Hepatic stellate cell (primary cell): ENCODE measurements at regions not wholly inside any gene's neighbourhood (a gene's known extent, or its start where the extent isn't known, plus 50 kb on each side); places are given as distances from the start of the nearest gene placed in this dataset.

Source experiments
- DNase-seq: peaks from one replicate; pipeline ENCODE4 v3.0.0; 2011; ENCODE audit warnings: low spot score

DNA sequence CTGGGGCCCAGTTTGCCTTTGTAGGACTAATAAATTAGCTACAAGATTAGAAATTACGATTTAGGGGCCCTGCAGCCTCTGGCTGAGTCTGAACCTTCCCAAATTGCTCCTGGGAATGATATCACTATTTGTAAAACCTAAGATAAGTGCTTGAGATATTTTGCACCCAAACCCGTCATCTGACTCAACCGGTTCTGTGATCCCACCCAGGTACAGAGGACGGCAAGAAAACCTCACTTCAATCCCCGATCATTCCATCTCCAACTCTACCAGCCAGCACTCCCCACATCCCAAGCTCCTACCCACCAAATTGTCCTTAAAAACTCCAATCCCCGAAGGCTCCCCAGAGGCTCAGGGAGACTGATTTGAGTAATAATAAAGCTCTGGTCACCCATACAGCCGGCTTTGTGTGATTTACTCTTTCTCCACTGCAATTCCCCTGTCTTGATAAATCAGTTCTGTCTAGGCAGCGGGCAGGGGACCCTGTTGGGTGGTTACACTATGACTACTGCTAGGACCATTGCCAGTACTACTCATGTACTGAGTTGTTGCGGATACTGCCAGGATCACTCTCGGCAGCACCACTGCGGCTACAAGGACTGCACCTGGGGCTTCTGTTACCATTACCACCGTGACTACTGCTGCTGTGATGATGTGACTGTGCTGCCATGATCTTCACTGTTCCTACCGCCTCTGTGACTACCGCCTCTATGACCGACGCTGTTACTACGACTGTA is 73.1 kb downstream of the IRF8 start:
- DNase-seq: no peak

DNA sequence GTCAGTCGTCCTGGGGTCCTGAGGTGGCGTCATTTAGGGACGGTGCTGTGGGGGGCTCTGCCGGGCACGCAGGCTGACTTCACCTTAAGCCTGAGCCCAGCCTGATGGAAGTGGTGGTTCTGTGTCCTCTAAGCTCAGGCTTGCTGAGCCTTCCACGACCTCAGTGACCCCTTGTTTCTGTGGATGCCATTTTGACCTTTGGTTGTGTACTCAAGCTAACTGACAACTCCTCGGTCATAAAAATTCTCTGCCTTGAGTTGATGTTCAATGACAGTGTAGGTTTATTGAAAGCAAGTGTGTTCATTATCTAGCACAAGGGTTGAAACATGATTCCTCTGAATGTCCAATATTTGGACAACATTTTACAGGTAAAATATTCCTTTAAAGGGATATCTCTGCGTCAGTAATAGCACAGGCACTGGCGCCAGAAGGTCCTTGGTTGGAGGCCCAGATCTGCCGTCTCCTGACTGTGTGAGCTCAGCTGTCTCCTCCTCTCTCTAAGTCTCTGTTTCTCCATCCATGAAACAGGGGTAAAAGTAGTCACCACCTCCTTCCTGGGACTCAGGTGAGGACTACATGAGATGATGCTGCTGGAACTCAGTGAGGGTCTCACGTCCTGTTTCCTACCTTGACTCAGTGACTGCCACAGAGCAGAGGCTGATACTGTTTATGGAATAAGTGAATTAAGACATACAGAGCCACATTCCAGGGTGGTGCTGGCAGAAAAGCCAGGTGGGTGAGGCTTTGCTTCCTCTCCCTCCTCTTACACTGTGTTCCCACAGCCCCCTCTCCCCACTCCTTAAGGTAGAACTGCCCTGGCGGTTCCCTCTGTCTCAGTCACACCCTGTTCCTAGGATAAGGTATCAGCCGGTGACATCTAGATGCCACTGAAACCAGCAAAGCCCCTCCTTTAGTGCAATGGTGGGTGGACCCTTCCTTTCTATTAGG is 75.7 kb downstream of the IRF8 start:
- no peak for DNase-seq

DNA sequence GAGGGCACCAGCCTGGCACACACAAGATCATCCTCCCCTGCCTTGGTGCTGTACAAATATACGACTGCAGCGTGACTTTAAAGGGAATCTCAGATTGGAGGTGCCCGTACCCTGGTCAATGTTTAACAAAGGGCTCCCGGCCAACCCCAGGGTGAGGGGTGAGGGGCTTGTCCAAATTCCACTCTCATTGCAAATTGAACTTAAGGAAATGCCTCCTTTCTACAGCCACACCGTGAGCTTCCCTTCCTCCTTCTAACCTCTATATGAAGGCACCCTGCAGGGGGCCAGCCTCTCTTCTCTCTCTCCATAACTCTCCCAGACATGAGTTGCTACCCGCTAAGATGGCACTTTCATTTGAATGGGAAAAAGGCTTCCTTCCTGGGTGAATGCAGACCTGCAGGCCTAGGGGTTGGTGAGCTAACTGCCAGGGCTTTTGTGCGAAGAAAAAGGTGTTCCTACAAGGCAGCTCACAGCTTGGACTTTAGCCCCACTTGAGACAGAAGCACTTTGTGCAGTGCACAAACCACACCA is 76.6 kb downstream of the IRF8 start:
- no peak for DNase-seq

DNA sequence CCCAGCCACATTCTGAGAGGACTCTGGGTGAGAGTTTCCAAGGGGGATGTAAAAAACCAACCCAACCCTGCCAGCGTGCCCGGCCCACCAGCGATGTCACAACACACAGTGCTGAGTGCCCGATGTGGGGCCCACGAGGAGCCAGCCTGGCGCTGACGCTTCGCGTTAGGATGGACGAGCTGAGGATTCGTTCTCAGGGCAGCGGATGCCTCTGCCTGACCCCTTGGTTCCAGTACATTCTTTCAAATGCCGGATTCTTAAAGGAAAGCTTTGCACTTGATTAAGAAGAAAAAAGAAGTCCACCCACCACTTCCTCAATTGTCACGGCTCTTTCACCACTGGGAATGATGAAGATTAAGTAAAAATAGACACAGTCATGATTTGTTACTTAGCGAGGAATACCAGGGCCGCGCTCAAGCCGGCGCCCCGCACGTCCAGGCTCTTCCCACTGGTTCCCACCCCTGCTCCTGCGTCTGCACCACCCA is 79.4 kb downstream of the IRF8 start:
- DNase-seq: no peak

DNA sequence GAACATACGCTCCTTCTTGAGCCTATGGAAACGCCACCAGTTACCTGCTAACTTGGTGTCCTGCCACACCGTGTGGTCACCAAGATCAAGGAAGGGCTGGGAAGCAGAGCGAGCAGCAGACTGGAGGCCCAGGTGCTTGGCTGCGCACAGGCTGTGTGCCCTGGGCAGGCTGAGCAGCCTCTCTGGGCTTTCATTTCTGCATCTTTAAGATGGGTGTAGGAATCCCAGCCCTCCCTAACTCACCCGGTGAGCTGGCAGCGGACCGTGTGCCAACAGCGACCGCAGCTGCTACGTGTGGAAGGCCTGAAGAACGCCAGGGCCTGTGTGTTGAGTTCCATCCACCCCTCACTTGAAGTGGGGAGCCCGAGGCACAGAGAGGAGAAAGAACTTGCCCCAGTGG is 80.0 kb downstream of the IRF8 start:
- no peak for DNase-seq

DNA sequence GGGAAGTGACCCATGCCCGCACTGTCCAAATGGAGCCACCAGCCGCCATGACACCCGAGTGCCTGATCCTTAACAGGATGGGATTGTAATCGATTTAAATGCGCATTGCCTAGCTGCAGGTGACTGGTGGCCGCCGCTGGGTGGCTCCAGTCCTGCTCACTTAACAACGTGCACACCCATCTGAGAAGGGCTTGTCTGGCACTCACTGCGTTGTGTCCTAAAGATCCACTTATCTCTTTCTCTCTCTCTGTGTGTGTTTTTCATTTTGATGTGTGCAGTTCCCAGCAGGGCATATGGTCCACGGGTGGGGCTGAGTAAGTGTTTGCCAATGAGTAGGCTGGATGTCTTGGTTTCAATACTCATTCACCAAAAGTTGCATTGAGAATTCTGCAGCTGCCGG is 80.6 kb downstream of the IRF8 start:
- no peak for DNase-seq

DNA sequence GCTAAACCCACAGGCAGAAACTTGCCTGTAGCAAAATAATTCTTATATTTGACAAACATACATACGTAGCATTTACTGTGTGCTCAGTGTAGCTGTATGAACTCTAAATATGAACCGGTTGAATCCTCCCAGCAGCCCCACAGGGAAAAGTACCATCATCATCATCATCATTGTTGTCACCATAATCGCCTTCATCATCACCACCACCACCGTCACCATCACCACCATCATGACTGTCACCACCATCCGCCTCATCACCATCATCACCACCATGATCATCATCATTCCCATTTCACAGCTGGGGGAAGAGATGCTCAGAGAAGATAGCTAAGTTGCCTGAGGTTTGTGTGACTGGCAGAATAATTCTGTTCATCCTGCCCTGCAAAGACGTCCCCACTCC is 81.7 kb downstream of the IRF8 start:
- no peak for DNase-seq

DNA sequence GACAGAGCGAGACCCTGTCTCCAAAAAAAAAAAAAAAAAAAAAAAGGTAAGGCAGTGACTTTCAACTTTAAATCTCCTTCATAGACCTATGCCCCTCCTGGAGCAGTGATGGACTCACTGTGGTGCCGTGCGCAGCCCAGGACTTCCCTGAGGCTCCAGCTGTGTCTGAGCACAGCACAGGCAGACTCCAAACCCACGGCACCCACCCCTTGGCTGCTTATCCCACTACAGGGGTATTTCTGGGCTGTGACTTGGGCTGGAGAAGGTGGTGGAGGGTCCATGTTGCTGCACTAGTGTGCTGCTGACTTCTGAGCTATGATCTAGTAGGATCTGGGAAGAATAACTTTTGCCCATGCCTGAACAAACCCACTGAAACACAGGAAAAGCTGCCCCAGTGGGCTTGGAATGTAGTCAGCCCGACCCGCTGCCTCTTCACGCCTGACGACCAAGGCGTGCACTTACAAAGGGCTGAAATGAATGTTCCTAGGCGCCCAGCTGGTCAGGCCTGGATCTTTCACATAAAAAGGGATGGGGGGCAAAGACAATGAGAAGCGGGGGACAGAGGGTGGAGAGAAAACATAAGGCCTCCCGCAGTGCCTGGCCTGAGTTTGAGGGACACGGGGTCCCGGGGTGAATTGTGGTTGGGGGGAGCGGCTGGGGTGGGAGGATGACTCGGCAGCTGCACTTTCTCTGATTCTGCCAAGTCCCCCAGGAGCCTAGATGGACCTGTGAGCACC is 83.0 kb downstream of the IRF8 start:
- DNase-seq: no peak

DNA sequence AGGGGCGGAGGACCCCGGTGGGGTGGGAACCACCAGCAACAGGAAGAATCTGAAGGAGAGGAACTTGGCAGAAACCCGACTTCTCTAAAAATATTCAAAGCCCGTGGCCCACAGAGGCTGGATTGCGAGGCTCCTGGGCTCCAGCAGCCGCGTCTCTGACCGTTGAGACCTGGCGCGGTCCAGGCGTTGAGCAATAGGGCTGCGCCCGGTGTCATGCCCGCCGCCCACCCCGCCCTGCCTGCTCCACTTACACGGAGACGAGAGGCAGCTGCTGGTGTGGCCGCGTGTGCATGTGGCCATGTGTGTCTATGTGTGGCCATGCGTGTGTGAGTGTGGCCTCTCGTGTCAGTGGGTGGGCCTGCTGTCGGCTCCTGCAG is 83.6 kb downstream of the IRF8 start:
- no peak for DNase-seq

DNA sequence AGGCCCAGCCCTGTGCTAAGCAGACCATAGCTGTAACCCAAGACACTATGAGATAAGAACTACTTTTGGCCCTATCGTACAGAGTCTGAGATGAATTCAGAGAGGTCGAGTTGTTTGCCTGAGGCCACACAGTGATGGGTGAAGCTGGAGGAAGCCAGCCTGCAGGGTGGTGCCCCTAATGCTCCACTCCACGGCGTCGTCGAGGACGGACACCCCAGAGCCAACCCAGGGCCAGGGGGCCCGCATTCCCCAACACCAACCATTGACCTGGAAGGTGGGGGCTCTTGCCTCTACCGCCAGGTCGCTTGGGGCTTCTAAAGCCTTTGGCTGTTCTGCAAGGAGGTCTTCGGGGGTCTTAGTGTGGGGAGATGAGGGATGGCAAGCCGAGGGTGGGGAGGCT is 84.1 kb downstream of the IRF8 start:
- no peak for DNase-seq

DNA sequence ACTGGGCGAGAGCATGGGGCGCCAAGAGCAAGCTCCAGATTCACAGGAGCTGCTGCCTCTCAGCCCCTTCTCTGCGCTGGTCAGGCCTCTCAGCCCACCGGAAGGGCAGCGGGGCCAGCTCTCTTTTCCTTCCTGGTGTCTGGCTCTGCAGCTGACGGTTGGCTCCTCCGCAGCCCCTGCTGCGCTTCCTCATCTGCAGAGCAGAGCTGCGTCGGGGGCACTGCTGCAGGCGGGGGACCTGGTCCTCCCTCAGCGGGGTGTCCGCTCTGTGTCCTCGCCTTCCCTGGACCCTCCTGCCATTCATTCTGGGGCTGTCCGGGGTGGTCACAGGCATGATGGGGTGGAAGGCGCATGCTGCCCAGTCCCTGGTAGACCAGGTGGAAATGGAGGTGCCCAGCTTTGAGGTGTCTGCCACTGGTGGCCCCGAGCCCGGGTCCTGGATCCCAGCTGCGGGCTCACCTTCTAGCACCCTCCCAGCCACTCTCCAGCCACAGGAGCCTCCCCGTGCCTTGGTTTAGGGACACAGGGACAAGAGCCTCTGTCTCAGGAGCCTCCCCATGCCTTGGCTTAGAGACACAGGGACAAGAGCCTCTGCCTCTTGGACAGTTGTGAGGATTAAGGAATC is 84.8 kb downstream of the IRF8 start:
- no peak for DNase-seq

DNA sequence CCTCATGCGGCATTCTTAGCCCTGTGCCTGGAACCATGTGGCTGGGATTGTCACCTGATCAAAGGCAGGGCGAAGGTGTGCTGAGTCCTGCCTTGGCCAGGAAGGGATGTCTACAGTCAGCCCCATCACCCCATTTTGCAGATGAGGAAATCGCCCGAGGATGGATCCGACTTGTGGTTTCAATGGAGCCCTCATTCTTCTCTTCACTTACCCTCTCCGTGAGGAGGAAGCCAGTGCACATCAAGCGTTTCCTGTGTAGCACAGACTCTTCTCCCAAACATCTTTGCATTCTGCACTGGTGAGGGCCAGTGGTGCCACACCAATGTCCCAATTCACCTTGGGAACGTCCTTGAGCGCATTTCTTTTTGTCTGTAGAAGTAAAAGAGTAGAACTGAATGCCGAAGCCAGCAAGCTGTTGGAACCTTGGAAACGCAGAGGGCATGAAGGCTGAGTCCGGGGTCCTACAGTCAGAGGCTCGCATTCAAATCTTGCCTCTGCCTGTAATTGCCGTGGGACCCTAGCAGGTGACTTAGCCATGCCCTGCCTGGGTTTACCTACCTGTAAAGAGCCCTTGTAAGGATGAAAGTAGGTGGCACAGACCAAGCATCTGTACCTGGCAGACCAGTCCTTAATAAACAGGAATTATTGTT is 85.4 kb downstream of the IRF8 start:
- no peak for DNase-seq

DNA sequence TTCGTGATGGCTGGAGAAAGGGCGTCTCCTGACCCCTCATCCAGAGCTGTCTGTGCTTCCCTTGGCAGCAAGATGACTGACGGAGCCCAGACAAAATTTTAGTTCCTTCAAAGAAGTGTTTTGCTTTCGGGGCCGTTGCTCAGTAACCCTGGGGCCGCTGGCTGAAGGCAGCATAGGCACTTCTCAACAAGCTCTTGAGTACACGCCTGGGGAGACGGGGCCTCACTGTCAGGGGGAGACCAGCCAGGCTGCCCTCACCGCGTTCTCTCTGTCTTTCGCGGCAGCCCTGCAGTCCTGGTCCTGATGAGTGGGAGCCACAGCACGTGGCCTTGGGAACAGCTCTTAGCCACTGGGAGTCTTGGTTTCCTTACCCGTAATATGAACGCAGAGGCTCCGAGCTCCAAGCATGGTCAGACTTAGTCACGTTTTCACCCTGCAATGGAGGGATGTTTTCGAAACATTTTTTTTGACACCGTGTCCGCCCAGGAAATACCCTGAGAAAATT is 86.0 kb downstream of the IRF8 start:
- DNase-seq: no peak

DNA sequence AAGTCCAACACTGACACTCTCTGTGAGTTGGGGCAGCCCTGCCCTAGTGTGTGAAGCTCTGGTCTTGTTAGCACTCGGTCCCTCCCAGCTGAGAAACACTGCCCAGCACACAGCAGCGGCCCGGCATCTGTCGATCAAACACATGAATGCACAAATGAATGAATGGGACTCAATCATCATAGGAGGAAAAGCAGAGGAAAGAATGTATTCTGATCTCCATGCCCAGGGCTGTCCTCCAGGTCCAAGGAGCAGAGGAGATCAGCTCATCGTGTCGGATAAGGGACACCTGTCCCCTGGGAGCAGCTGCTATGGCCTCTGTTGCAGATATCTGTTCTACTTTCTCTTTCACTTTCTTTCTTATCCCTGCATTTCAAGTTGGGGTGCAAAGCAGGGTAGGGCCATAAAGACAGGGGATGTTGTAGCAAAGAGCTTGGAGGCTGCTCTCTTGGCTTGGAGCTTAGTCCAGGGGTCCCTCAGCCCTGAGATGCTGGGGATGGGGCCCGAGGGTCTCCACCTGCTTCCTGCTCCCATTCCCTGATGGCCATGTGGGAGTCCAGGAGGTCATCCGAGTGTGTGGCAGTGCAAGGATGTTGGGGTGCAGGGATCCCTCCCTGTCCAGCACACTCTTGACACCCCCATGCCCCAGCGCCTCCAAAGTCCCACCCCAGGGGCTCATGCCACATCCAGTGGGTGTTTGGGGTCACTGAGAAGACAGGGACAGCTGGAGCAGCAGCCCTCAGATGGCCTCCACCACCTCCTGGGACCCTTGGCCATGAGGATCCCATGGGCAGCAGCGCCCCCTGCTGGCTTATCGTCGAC is 88.2 kb downstream of the IRF8 start:
- no peak for DNase-seq

DNA sequence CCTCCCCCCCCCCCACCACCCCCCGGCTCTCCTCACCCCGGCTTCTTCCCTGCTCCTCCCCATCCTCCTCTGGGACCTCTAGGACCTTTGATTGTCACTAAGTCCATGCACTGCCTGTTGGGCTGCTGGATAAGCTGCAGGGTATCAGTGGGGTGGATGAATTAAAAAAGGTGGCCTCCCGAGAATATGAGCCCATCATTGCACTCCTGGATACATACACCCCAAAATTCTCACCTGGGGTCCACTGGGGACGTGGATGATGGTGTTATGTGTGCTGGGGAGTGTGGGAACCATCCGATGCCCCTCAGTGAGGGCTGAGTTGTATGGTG is 88.8 kb downstream of the IRF8 start:
- peak; percentile 85 for DNase-seq

DNA sequence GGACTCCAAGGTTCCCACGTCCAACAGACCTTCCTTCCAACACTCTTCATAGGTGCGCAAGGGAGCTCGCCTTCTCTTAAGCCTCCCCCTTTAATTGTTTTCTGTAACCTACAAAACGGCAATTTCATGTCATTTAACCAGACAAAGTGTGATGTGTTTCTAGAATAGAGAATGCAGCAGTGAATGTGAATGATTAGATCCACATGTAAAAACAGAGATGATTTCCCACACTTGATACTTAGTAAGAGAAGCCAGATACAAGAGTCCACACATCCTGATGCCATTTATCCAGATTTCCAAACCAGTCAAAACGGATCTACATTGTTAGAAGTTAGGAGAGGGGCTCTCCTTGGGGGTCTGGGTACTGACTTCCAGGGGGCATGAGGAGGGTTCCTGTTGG is 89.3 kb downstream of the IRF8 start:
- DNase-seq: no peak

DNA sequence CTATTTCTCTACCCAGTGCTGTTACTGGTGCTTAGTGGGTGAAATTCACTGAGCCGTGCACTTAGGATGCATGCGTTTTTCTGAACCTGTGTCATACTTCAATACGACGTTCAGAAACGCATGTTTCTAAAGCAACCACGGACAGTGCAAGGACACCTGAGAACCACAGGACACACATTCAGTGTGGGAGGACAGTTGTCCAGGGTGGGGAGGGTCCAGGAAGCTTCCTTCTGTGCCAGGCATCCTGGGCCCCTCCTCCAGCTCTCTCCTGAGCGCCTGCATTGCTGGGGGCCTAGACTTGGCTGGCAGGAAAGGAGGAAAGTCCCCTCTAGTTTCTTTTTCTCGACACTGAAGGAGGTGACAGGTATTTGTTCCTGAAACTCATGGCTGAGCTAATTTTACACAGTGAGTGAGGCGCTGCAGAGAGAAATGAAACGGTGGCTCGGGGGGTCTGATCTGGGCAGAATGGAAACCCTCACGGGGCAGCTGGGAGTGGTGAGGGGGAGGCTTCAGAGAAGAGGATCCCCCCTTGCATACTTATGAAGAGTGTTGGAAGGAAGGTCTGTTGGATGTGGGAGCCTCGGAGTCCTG is 89.9 kb downstream of the IRF8 start:
- DNase-seq: no peak

DNA sequence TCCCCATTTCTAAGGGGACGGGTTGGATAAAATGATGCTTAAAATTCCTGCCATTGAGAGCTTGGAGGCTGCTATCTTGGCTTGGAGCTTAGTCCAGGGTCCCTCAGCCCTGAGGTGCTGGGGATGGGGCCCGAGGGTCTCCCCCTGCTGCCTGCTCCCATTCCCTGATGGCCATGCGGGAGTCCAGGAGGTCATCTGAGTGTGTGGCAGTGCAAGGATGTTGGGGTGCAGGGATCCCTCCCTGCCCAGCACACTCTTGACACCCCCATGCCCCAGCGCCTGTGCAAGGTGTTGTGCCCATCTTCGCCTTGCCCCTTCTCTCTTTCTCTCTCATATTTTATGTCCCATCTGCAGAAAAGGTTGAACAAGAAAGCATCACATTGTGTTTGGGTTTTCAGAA is 90.4 kb downstream of the IRF8 start:
- DNase-seq: no peak

DNA sequence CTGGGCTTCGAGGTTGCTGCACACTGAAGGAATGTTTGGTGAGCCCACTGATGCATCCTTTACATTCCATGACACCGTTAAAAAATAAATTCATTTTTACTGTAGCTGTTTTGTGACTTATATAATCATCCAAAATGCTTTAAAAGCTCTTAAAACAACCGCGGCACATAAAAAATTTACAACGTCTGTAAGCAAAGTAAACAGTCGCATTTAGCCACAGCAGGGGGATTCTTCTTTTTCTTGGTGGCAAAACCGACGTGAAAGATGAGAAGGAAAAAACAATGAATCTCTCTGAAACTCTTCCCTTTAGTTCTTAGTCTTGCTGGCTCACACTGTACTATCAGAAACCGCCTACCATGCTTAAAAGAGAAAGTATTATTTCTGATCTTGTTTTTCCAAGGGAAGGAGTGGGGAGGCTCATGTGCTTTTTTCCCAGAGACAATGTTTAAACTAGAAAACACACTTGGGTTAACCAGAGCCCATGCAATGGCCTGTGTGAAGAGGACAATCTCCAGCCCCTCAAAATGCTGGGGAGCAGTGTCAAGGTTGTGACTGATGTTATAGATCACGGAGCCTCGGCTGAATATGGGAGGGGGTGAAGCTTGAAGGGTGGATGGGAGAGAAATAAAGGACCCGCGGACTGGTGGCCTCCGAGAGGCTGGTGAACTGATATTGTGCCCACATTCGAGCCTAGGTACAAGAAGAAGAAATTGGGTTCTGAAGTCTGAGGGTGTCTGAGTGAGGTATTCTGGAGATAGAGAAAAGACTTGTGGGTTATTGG is 91.1 kb downstream of the IRF8 start:
- DNase-seq: no peak
